Epithelial cell of prostate (primary cell): ENCODE measurements at regions not wholly inside any gene's neighbourhood (a gene's known extent, or its start where the extent isn't known, plus 50 kb on each side); places are given as distances from the start of the nearest gene placed in this dataset.

Experiments
- DNase-seq: peaks from one replicate; pipeline ENCODE4 v3.0.0-alpha.2; 2011; ENCODE audit warnings: low read depth, low spot score
- H3K27ac ChIP-seq: fragments of 450-650 bp; 2 replicates; pipeline ENCODE4 v1.5.1; 2017; ENCODE audit warnings: mild to moderate bottlenecking

DNA sequence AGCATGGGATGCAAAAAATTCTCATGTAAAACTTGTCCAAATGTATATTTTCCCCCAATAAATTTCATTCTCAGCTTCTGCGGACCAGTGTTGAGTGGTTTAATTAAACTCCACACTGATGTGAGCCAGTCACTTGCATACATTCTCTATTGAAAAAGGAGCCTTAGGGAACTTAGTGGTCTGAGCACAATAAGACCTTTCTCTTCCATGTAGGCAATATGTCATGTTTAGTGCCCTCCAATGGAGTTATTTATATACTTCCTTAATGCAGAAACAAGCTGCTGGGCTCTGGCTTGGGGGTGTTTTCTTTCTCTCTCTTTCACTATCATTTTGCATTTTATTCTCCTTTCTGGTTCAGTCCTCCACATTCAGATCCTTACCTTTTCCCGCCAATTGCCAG is 196.9 kb downstream of the ANAPC10 start:
- DNase-seq = no peak
- H3K27ac ChIP-seq = no peak overlapping the region

DNA sequence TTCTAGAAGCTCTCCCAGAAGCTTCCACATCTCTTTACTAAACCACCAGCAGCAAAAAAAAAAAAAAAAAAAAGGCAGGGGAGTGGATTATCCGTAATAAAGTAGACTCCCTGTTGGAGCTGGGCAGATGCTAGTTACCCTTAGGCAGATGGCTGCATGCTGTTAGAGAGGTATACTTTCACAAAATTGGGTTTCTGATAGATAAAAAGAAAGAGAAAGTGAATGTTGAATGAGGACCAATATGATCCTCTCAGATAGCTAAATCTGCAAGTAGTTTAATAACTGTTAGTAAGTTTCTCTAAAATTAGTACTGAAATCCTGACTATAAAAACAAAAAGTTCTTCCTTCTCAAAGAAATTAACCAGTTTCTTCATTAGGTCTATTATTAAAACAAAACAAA is 195.4 kb downstream of the ANAPC10 start:
- DNase-seq = no peak

DNA sequence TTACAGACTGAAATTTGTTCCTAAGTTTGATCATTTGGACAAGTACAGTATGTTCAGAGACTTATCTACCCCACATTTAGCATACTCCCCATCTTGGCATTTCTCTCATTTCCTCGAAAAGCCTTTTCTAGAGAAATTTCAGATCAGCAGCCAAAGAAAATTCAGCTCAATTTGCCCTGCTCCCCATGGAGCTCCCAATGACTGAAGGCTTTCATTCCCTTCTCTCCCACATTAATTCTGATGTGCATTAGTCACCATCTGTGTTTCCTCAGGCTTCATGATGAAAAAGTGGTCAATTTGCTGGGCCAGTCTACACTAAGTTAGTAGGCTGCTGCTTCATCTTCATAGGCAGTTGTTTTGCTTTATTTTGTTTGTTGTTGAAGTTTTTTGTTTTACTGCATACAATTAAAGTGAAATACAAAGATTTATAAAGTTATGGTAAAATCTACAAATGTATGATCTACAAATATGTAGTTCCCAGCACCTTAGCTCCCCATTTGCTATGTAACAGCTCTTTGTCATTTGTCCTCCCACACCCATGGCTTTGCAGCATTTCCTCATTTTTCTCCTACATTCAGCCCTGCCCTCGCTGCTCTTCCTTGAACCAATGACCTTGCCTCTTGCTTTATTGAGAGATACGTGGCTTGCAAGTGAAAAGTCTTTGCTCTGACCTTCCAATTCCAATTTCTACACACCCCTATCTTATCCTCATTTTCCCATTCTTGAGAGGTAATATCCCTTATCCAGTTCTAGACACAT is 193.9 kb downstream of the ANAPC10 start:
- H3K27ac ChIP-seq = peak overlapping the region; percentile 65

More for the DNA sequence above, 195.4 kb downstream of the ANAPC10 start:
- no peak overlapping the region for H3K27ac ChIP-seq

DNA sequence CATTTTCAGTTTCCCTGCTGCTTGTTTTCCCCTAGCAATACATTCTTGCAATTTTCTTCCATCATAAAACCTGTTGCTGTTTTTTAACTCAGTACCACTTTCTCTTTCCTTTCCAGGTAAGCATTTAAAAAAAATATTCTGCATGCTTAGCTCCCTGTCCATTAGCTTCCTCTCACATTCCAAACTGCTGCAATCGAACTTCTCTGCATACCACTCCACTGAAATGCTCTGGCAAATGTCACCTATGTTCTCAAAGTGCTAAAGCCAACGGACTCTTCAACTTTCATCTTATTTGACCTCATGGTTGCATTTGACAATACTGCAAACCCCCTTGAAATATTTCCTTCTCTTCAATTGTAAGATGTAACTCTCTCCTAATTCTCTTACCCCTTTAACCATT is 192.7 kb downstream of the ANAPC10 start:
- no peak for DNase-seq
- H3K27ac ChIP-seq = peak overlapping the region; percentile 65

More for the DNA sequence above, 193.9 kb downstream of the ANAPC10 start:
- DNase-seq = no peak

DNA sequence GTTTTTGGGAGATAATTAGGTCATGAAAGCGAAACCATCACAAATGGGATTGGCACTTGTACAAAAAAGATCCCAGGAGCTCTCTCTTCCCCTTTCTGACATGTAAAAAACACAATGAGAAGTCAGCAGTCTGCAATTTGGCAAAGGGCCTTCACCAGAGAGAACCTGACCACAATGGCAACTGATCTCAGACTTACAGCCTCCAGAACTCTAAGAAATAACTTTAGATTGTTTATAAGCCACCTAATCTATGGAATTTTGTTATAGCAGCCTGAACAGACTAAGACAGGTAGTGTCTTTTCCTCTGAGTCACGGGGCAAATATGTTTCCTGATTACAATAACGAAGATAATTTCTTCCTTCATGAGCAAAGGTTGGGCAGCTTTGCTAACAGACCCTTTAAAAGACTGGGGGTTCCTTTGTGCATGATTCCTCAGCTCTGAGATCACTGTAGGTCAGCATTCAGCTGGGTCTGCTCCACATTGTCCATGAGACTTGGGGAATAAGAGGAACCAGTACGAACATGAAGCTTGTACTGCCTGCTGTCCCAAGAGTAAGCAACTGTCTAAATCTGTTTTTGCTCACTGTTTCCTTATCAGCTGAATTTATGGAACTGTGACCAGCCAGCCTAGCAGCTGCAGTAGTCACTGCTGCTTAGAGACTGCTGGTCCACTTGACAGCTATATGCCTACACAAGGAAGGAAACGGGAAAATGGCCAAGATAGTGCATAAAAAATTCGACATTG is 191.6 kb downstream of the ANAPC10 start:
- DNase-seq = no peak
- peak overlapping the region; percentile 65 for H3K27ac ChIP-seq

DNA sequence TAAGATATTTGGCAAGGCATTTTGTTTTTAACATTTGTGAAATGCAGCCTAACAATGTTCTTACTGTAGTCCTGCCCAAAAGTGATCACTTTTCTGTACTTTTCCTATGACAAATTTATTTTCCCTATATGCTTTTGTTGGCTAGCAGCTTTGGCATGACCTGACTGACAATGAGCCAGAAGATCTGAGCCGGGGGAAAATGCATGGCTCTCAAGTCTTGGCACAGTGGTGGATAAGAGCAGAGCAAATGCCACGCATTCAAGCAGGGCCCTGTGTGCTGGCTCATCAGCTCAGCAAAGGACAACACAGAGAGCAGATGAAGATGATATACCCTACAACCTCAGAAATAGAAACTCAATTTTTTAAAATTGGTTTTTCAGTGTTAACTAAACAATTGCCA is 187.3 kb downstream of the ANAPC10 start:
- no peak for DNase-seq
- no peak overlapping the region for H3K27ac ChIP-seq
